H1 (cell line): ENCODE measurements at regions not wholly inside any gene's neighbourhood (a gene's known extent, or its start where the extent isn't known, plus 50 kb on each side); places are given as distances from the start of the nearest gene placed in this dataset.

ENCODE experiments used
- CTCF ChIA-PET: fragments of 300-600 bp; sonication (Branson Sonifier 250); formaldehyde crosslinking; loops from one replicate; lab custom pipeline; 2021; ENCODE audit not compliant: partially characterized antibody; lab: Charles Lee
- POLR2A ChIA-PET: fragments of 300-600 bp; sonication (Branson Sonifier 250); formaldehyde crosslinking; loops from one replicate; lab custom pipeline; 2021; ENCODE audit warnings: inconsistent platforms; ENCODE audit not compliant: partially characterized antibody; lab: Charles Lee
- DNase-seq, 2 experiments: peaks; one replicate each; pipeline versions ENCODE4 v3.0.0 to v3.0.0-alpha.2; 2010 to 2022; ENCODE audit warnings: low spot score in 2 of 2, low read depth in 1 of 2, mixed read lengths in 1 of 2
- FAIRE-seq: peaks from 2 replicates; lab custom pipeline; 2011; peaks lifted over from hg19 to GRCh38; lab: Jason Lieb, UNC
- H2AFZ ChIP-seq: 2 replicates; pipeline ENCODE4 v1.8.1; 2012; ENCODE audit warnings: low read length, inconsistent platforms
- H2AK5ac ChIP-seq: 2 replicates; pipeline ENCODE4 v1.6.1; 2013; ENCODE audit warnings: low read depth, low read length
- H2BK120ac ChIP-seq: replicated peaks from 2 replicates; pipeline ENCODE3; 2013; ENCODE audit warnings: low read depth, low read length, inconsistent platforms
- H2BK12ac ChIP-seq: 2 replicates; pipeline ENCODE4 v1.6.1; 2013; ENCODE audit warnings: low read depth, low read length
- H2BK15ac ChIP-seq: 2 replicates; pipeline ENCODE4 v1.6.1; 2013; ENCODE audit warnings: low read length
- H2BK20ac ChIP-seq: 2 replicates; pipeline ENCODE4 v1.6.1; 2013; ENCODE audit warnings: low read length
- H2BK5ac ChIP-seq: 2 replicates; pipeline ENCODE4 v1.6.1; 2013; ENCODE audit warnings: low read depth, low read length
- H3K14ac ChIP-seq: 2 replicates; pipeline ENCODE4 v1.6.1; 2013; ENCODE audit warnings: inconsistent platforms; ENCODE audit not compliant: insufficient read length
- H3K18ac ChIP-seq: 2 replicates; pipeline ENCODE4 v1.6.1; 2013; ENCODE audit warnings: low read length; ENCODE audit errors: extremely low read depth
- H3K23ac ChIP-seq: 2 replicates; pipeline ENCODE4 v1.6.1; 2013; ENCODE audit warnings: inconsistent platforms; ENCODE audit not compliant: insufficient read length
- H3K23me2 ChIP-seq: 2 replicates; pipeline ENCODE4 v1.6.1; 2013; ENCODE audit warnings: low read depth, low read length
- H3K27ac ChIP-seq: 2 replicates; pipeline ENCODE4 v1.6.1; 2011; ENCODE audit warnings: low read depth, low read length, inconsistent platforms
- H3K27me3 ChIP-seq, 4 experiments: replicated peaks in 1 of 4; 1 replicate in 1 of 4; 2 replicates in 3 of 4; pipeline versions ENCODE4 v1.6.1 to v1.8.1; 2011 to 2013; ENCODE audit warnings: low read length in 3 of 4, mild to moderate bottlenecking in 3 of 4, inconsistent platforms in 2 of 4, mixed read lengths in 2 of 4, moderate library complexity in 1 of 4; ENCODE audit not compliant: control insufficient read depth in 3 of 4, insufficient read depth in 3 of 4; ENCODE audit errors: extremely low read depth in 1 of 4
- H3K36me3 ChIP-seq, 4 experiments: 2 replicates each; pipeline versions ENCODE4 v1.6.1 to v1.8.1; 2011 to 2013; ENCODE audit warnings: mild to moderate bottlenecking in 4 of 4, low read length in 3 of 4, moderate library complexity in 2 of 4, control low read depth in 1 of 4, inconsistent platforms in 1 of 4; ENCODE audit not compliant: insufficient read depth in 4 of 4, control insufficient read depth in 2 of 4
- H3K4ac ChIP-seq: replicated peaks from 2 replicates; pipeline ENCODE3; 2013; ENCODE audit warnings: low read length, low read depth, mixed read lengths, inconsistent platforms; ENCODE audit not compliant: insufficient read length
- H3K4me1 ChIP-seq, 4 experiments: replicated peaks in 1 of 4; 1 replicate in 1 of 4; 2 replicates in 3 of 4; pipeline versions ENCODE4 v1.6.1 to v1.8.1; 2011 to 2013; ENCODE audit warnings: low read length in 3 of 4, inconsistent platforms in 2 of 4, mixed read lengths in 1 of 4; ENCODE audit not compliant: insufficient read depth in 4 of 4, control insufficient read depth in 3 of 4
- H3K4me2 ChIP-seq, 2 experiments: 2 replicates each; pipeline versions ENCODE4 v1.6.1 to v1.8.1; 2011 to 2013; ENCODE audit warnings: low read depth in 2 of 2, low read length in 2 of 2, control low read depth in 1 of 2, inconsistent platforms in 1 of 2, mild to moderate bottlenecking in 1 of 2; ENCODE audit not compliant: insufficient read depth in 1 of 2
- H3K4me3 ChIP-seq, 4 experiments: fragments of 200-600, 300-600 bp in 1 of 4; sonication (generic), shearing (Covaris generic), sonication (Bioruptor Twin) in 1 of 4; 2 replicates each; pipeline versions ENCODE4 v1.5.1 to v1.8.1; 2011 to 2016; ENCODE audit warnings: low read length in 4 of 4, low read depth in 3 of 4, control low read depth in 2 of 4, inconsistent platforms in 2 of 4, mild to moderate bottlenecking in 2 of 4, mixed read lengths in 1 of 4, moderate library complexity in 1 of 4; ENCODE audit not compliant: insufficient read depth in 2 of 4; ENCODE audit errors: extremely low read depth in 1 of 4
- H3K56ac ChIP-seq: replicated peaks from 2 replicates; pipeline ENCODE3; 2013; ENCODE audit warnings: low read depth, mild to moderate bottlenecking, mixed read lengths, low read length, inconsistent platforms; ENCODE audit not compliant: insufficient read length
- H3K79me1 ChIP-seq: 2 replicates; pipeline ENCODE4 v1.6.1; 2013; ENCODE audit warnings: low read depth, low read length, control low read depth
- H3K79me2 ChIP-seq, 2 experiments: 2 replicates each; pipeline versions ENCODE4 v1.6.1 to v1.8.1; 2012 to 2013; ENCODE audit warnings: low read length in 2 of 2, mild to moderate bottlenecking in 2 of 2, inconsistent platforms in 1 of 2; ENCODE audit not compliant: insufficient read depth in 2 of 2, control insufficient read depth in 1 of 2
- H3K9ac ChIP-seq, 4 experiments: replicated peaks in 1 of 4; 1 replicate in 1 of 4; 2 replicates in 3 of 4; pipeline versions ENCODE4 v1.6.1 to v1.8.1; 2011 to 2013; ENCODE audit warnings: low read depth in 3 of 4, low read length in 3 of 4, control low read depth in 2 of 4, mild to moderate bottlenecking in 2 of 4, moderate library complexity in 2 of 4, inconsistent platforms in 1 of 4; ENCODE audit errors: extremely low read depth in 1 of 4
- H3K9me3 ChIP-seq, 2 experiments: 2 replicates each; pipeline versions ENCODE4 v1.6.1 to v1.8.1; 2012 to 2013; ENCODE audit warnings: mild to moderate bottlenecking in 2 of 2, moderate library complexity in 2 of 2, control low read depth in 1 of 2, inconsistent platforms in 1 of 2, low read depth in 1 of 2, low read length in 1 of 2, mixed read lengths in 1 of 2; ENCODE audit not compliant: insufficient read depth in 2 of 2
- H4K20me1 ChIP-seq, 2 experiments: replicated peaks in 1 of 2; 2 replicates each; pipeline versions ENCODE3 to v1.8.1; 2011 to 2013; ENCODE audit warnings: inconsistent platforms in 2 of 2, low read length in 2 of 2, mild to moderate bottlenecking in 1 of 2; ENCODE audit not compliant: insufficient read depth in 2 of 2, control insufficient read depth in 1 of 2
- H4K5ac ChIP-seq: 2 replicates; pipeline ENCODE4 v1.6.1; 2013; ENCODE audit warnings: low read length, low read depth, mixed read lengths, inconsistent platforms; ENCODE audit not compliant: insufficient read length
- H4K8ac ChIP-seq: 2 replicates; pipeline ENCODE4 v1.8.0; 2013; ENCODE audit warnings: mild to moderate bottlenecking, moderate library complexity, low read length, inconsistent platforms; ENCODE audit not compliant: insufficient read depth; ENCODE audit errors: extremely low read depth
- H4K91ac ChIP-seq: replicated peaks from 2 replicates; pipeline ENCODE3; 2013; ENCODE audit warnings: low read length, mixed read lengths, inconsistent platforms; ENCODE audit not compliant: insufficient read length
- BCL11A ChIP-seq, 2 experiments: IDR thresholded peaks; one replicate each; pipeline ENCODE4 v1.6.1; 2011; ENCODE audit warnings: low read depth in 2 of 2, low read length in 2 of 2, mild to moderate bottlenecking in 2 of 2
- BRCA1 ChIP-seq: IDR thresholded peaks from 2 replicates; pipeline ENCODE4 v1.6.1; 2012; ENCODE audit warnings: low read depth, low read length, improper control_type of control experiment
- WGBS, 2 experiments: shearing (Covaris generic) in 1 of 2; methylation state at CpG; one replicate each; pipeline versions ENCODE4 v1.1.6 to v1.1.7; 2013 to 2015; ENCODE audit warnings: low lambda C conversion rate in 2 of 2, mixed read lengths in 2 of 2, inconsistent platforms in 1 of 2, low coverage in 1 of 2, missing lambda C conversion rate in 1 of 2; ENCODE audit not compliant: insufficient replicate concordance in 2 of 2, insufficient coverage in 1 of 2, insufficient read length in 1 of 2; ENCODE audit errors: extremely low coverage in 1 of 2, missing lambda C conversion rate in 1 of 2; 5-methylcytosine and 5-hydroxymethylcytosine counted together

DNA sequence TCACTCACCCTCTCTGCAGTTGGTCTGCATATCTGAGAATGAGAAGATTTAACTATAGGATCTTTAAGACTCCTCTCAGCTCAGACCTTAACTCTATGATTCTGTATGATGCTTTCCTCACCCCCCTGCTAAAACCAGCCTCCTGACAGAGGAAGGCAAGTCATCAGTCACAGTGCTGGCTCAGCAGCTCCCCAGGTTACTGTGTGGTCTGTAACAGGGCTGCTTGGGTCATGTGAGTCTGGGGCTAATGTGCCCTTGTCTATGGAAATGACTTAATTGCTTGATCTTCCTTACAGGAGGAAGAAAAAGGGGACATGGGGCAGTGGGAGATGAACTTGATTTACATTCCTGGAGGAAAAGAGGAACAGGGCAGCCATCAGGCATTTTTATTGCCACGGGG lies 625.6 kb downstream of the PTPRU start:
- 100% methylated on average over 1 of the region's 1 CpG; no CpG with 5 or more reads in 1 of the 2 experiments for WGBS, 2 experiments
- DNase-seq: no peak
- no peaks in the 10 kb centered on the region; a peak in 1 of 7 replicates for H3K27me3 ChIP-seq
- TF ChIP-seq BRCA1 (no peak), BCL11A (IDR thresholded peaks at IDR 0.05; ENCODE audit: low read depth in 2 of 2, low read length in 2 of 2) (no peak)
- TF ChIP-seq, all 59 proteins: peak for 0
- ChIA-PET POLR2A (no interaction called here), CTCF (interaction anchor here (0.7 to 1.9 kb wide), 3 partner anchors 16 to 158 kb away, joined by 3 to 5 read pairs (median 4); no protein-coding TSS in a partner anchor)
- Histone ChIP-seq H2BK12ac (no peak overlapping the region), H3K56ac (no peak overlapping the region), H3K4ac (no peak overlapping the region), H2BK120ac (no peak overlapping the region), H3K4me3 (no peak overlapping the region), H3K9me3 (no peaks in the 10 kb centered on the region), H3K9ac (no peak overlapping the region), H3K23ac (no peak overlapping the region), H3K79me2 (no peaks in the 10 kb centered on the region), H3K23me2 (no peaks in the 10 kb centered on the region), H3K4me1 (no peaks in the 10 kb centered on the region; a peak in 1 of 7 replicates), H4K5ac (no peak overlapping the region), H2BK20ac (no peak overlapping the region), H3K27ac (no peak overlapping the region), H4K8ac (no peak overlapping the region), H3K4me2 (no peak overlapping the region), H3K79me1 (no peaks in the 10 kb centered on the region), H4K20me1 (no peaks in the 10 kb centered on the region), H4K91ac (no peak overlapping the region), H3K14ac (no peak overlapping the region), H2BK15ac (no peak overlapping the region), H3K18ac (no peak overlapping the region), H3K36me3 (no peaks in the 10 kb centered on the region), H2BK5ac (no peak overlapping the region), H2AK5ac (no peak overlapping the region), H2AFZ (no peak overlapping the region)
- no peak for FAIRE-seq
